Endothelial cell of umbilical vein (primary cell): ENCODE measurements at regions not wholly inside any gene's neighbourhood (a gene's known extent, or its start where the extent isn't known, plus 50 kb on each side); places are given as distances from the start of the nearest gene placed in this dataset.

Experiments
- BruUV-seq: library from RNA; stranded (reverse); fragments of 400-500 nt; replicated peaks from 2 replicates; lab custom pipeline; 2021; lab: Mats Ljungman, UMichigan
- CTCF ChIA-PET: fragments of 300-600, 350-600 bp; sonication (Branson Sonifier 250); formaldehyde crosslinking; loops from one replicate; lab custom pipeline; 2021; ENCODE audit warnings: antibody characterized with exemption, inconsistent platforms; lab: Charles Lee
- POLR2A ChIA-PET: fragments of 300-600, 350-600 bp; sonication (Branson Sonifier 250); formaldehyde crosslinking; loops from one replicate; lab custom pipeline; 2021; ENCODE audit warnings: antibody characterized with exemption, inconsistent platforms; lab: Charles Lee
- DNase-seq: peaks from one replicate; pipeline ENCODE4 v3.0.0-alpha.2; 2011; ENCODE audit warnings: low read depth, low spot score
- FAIRE-seq: peaks from 2 replicates; lab custom pipeline; 2011; peaks lifted over from hg19 to GRCh38; lab: Jason Lieb, UNC
- H2AFZ ChIP-seq: 2 replicates; pipeline ENCODE4 v1.6.0; 2012; ENCODE audit warnings: low read depth, low read length, control low read depth, inconsistent platforms
- H3K27ac ChIP-seq: 2 replicates; pipeline ENCODE4 v1.5.1; 2011; ENCODE audit warnings: low read depth, mild to moderate bottlenecking, control low read depth, low read length, moderate library complexity; ENCODE audit not compliant: insufficient read depth
- H3K27me3 ChIP-seq, 2 experiments: 2 replicates each; pipeline versions ENCODE4 v1.6.0 to v1.6.1; 2011; ENCODE audit warnings: low read length in 2 of 2, mixed read lengths in 1 of 2; ENCODE audit not compliant: control insufficient read depth in 2 of 2, insufficient read depth in 2 of 2
- H3K36me3 ChIP-seq, 2 experiments: 2 replicates in 1 of 2; 3 replicates in 1 of 2; pipeline ENCODE4 v1.5.1; 2011; ENCODE audit warnings: low read length in 2 of 2, mild to moderate bottlenecking in 1 of 2, moderate library complexity in 1 of 2; ENCODE audit not compliant: control insufficient read depth in 2 of 2, insufficient read depth in 2 of 2; ENCODE audit errors: extremely low read depth in 1 of 2
- H3K4me1 ChIP-seq: 3 replicates; pipeline ENCODE4 v1.5.1; 2011; ENCODE audit warnings: mild to moderate bottlenecking, low read length; ENCODE audit not compliant: control insufficient read depth, insufficient read depth; ENCODE audit errors: extremely low read depth
- H3K4me2 ChIP-seq: 2 replicates; pipeline ENCODE4 v1.6.1; 2011; ENCODE audit warnings: low read length, control low read depth, mixed read lengths; ENCODE audit not compliant: insufficient read depth
- H3K4me3 ChIP-seq, 3 experiments: fragments of 200-600 bp in 1 of 3; sonication (generic), shearing (Covaris generic) in 1 of 3; replicated peaks in 1 of 3; 2 replicates each; pipeline ENCODE4 v1.5.1; 2011 to 2016; ENCODE audit warnings: control low read depth in 3 of 3, low read length in 3 of 3, mild to moderate bottlenecking in 2 of 3, inconsistent platforms in 1 of 3, low read depth in 1 of 3, moderate library complexity in 1 of 3; ENCODE audit not compliant: insufficient read depth in 1 of 3
- H3K79me2 ChIP-seq: 2 replicates; pipeline ENCODE4 v1.6.0; 2012; ENCODE audit warnings: low read length, inconsistent platforms; ENCODE audit not compliant: control insufficient read depth, insufficient read depth
- H3K9ac ChIP-seq: replicated peaks from 2 replicates; pipeline ENCODE3; 2011; ENCODE audit warnings: low read length, control low read depth; ENCODE audit not compliant: insufficient read depth; ENCODE audit errors: extremely low read depth
- H3K9me1 ChIP-seq: replicated peaks from 3 replicates; pipeline ENCODE4 v1.6.0; 2011; ENCODE audit warnings: mild to moderate bottlenecking, low read length; ENCODE audit not compliant: control insufficient read depth, insufficient read depth; ENCODE audit errors: extremely low read depth
- H3K9me3 ChIP-seq: replicated peaks from 2 replicates; pipeline ENCODE4 v1.5.1; 2012; ENCODE audit warnings: low read length, inconsistent platforms; ENCODE audit not compliant: control insufficient read depth, insufficient read depth
- H4K20me1 ChIP-seq: replicated peaks from 2 replicates; pipeline ENCODE3; 2011; ENCODE audit warnings: mild to moderate bottlenecking, low read length; ENCODE audit not compliant: control insufficient read depth, insufficient read depth; ENCODE audit errors: extremely low read depth
- EZH2 ChIP-seq: IDR thresholded peaks from 2 replicates; pipeline ENCODE4 v1.6.1; 2012; ENCODE audit warnings: borderline replicate concordance, low read depth, mild to moderate bottlenecking, moderate library complexity, low read length, inconsistent platforms; ENCODE audit not compliant: severe bottlenecking
- FOS ChIP-seq: IDR thresholded peaks from 2 replicates; pipeline ENCODE4 v1.6.1; 2011; ENCODE audit warnings: mild to moderate bottlenecking, low read length, moderate library complexity, borderline replicate concordance; ENCODE audit not compliant: insufficient read depth
- GATA2 ChIP-seq: IDR thresholded peaks from 2 replicates; pipeline ENCODE4 v1.7.0; 2011; ENCODE audit warnings: low read depth, mild to moderate bottlenecking, moderate library complexity, mixed read lengths, low read length; ENCODE audit not compliant: insufficient read length, insufficient read depth
- JUN ChIP-seq: IDR thresholded peaks from 2 replicates; pipeline ENCODE4 v1.6.1; 2011; ENCODE audit warnings: borderline replicate concordance, low read depth; ENCODE audit not compliant: insufficient read length, insufficient read depth
- MYC ChIP-seq: IDR thresholded peaks from one replicate; pipeline ENCODE4 v1.6.1; 2011; ENCODE audit warnings: mild to moderate bottlenecking, low read depth, low read length
- POLR2AphosphoS5 ChIP-seq: IDR thresholded peaks from 2 replicates; pipeline ENCODE4 v1.6.1; 2012; ENCODE audit warnings: low read depth, mild to moderate bottlenecking, control low read depth, low read length, moderate library complexity; ENCODE audit not compliant: insufficient read depth
- dilution Hi-C: fragments of 300-500 bp; cut with MboI; formaldehyde crosslinking; loops from one replicate; pipeline ENCODE4 v1.15.0; 2019; ENCODE audit warnings: low sequenced_read_pairs; ENCODE audit not compliant: extremely low pct_ligation_motif_present
- intact Hi-C: fragments of 100-400 bp; cut with micrococcal nuclease; formaldehyde crosslinking; loops from one replicate; pipeline ENCODE4 v1.10.0; 2022
- TF ChIP-seq, protein P1 (sequence below), 2 donors: IDR thresholded peaks; 1 replicate in 1 of 2; 2 replicates in 1 of 2; pipeline ENCODE4 v1.5.1; 2011; ENCODE audit warnings: low read length in 2 of 2, mild to moderate bottlenecking in 2 of 2, moderate library complexity in 2 of 2, control low read depth in 1 of 2, inconsistent platforms in 1 of 2, low read depth in 1 of 2; ENCODE audit not compliant: insufficient read depth in 1 of 2; ENCODE audit errors: extremely low read depth in 1 of 2

DNA sequence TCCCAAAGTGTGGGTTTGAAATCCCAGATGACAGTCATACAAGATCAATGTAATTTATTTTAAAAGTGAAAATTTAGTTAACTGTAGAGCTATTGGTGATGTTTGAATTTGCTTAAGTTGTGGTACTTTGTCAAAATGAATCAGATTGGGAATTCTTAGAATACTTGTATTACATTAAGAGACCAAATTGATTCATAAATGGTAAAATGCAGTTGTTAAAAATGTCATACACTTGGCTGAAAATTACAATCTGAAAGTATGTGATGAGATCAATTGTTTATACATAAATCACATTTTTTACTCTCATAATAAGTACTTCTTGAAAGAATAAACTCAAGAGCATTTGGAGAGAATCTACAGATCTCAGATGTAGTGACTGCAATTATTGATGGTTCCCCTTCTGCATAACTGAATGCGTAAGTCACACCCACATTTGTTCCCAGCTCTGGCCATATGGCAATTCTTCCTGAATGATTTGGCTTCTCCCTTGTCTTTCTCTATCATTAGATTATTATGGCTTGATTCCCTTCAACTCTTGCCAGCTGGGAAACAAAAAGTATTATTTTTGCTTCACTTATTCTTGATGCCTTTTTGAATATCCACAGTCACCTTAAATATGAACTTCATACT is 558.5 kb downstream of the CPS1 start:
- no peaks in the 10 kb centered on the region for H3K36me3 ChIP-seq
- CTCF ChIA-PET = interaction anchor here (1.5 to 1.7 kb wide), 2 partner anchors 29 to 43 kb away, joined by 6 read pairs; no protein-coding TSS in a partner anchor
- POLR2A ChIA-PET = no interaction called here
- FAIRE-seq (no peak), DNase-seq (no peak)
- no peaks in the 10 kb centered on the region for H4K20me1 ChIP-seq
- TF ChIP-seq EZH2 = no peak
- no peak for TF ChIP-seq FOS
- TF ChIP-seq MYC = no peak
- no peak for TF ChIP-seq POLR2AphosphoS5
- TF ChIP-seq, protein P1, sequence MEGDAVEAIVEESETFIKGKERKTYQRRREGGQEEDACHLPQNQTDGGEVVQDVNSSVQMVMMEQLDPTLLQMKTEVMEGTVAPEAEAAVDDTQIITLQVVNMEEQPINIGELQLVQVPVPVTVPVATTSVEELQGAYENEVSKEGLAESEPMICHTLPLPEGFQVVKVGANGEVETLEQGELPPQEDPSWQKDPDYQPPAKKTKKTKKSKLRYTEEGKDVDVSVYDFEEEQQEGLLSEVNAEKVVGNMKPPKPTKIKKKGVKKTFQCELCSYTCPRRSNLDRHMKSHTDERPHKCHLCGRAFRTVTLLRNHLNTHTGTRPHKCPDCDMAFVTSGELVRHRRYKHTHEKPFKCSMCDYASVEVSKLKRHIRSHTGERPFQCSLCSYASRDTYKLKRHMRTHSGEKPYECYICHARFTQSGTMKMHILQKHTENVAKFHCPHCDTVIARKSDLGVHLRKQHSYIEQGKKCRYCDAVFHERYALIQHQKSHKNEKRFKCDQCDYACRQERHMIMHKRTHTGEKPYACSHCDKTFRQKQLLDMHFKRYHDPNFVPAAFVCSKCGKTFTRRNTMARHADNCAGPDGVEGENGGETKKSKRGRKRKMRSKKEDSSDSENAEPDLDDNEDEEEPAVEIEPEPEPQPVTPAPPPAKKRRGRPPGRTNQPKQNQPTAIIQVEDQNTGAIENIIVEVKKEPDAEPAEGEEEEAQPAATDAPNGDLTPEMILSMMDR (IDR thresholded peaks at IDR 0.05; ENCODE audit: extremely low read depth in 1 of 2, insufficient read depth in 1 of 2, low read depth in 1 of 2, low read length in 2 of 2) = no peak
- TF ChIP-seq JUN = no peak
- no peak for TF ChIP-seq GATA2
- intact Hi-C loops = no loop called here
- H3K9me3 ChIP-seq = no peaks in the 10 kb centered on the region
- H3K4me3 ChIP-seq = no peak overlapping the region
- H3K27me3 ChIP-seq = no peaks in the 10 kb centered on the region
- no peaks in the 10 kb centered on the region for H3K9me1 ChIP-seq
- H3K79me2 ChIP-seq = no peaks in the 10 kb centered on the region
- H3K4me2 ChIP-seq = no peak overlapping the region
- H2AFZ ChIP-seq = no peak overlapping the region
- dilution Hi-C loops = no loop called here
- no peak overlapping the region for H3K9ac ChIP-seq
- no peaks in the 10 kb centered on the region for H3K4me1 ChIP-seq
- H3K27ac ChIP-seq = no peak overlapping the region
- no TSS peak for BruUV-seq
